Right cardiac atrium (tissue), 5 donors: ENCODE measurements at regions not wholly inside any gene's neighbourhood (a gene's known extent, or its start where the extent isn't known, plus 50 kb on each side); places are given as distances from the start of the nearest gene placed in this dataset.
A peak's percentile ranks its signal among the peaks of the same experiment; 100 is the strongest.

Experiments
- ATAC-seq, 2 donors: fragments of 200-7000 bp; cut with Tn5 transposase; one replicate each; pipeline versions ENCODE4 v1.8.0 to v1.9.1; 2020; ENCODE audit warnings: moderate library complexity in 2 of 2, mild to moderate bottlenecking in 1 of 2
- DNase-seq, 3 donors: peaks; one replicate each; pipeline ENCODE4 v3.0.0-alpha.2; 2020
- H3K27ac ChIP-seq: one replicate; pipeline ENCODE4 v1.5.1; 2013; ENCODE audit warnings: mild to moderate bottlenecking, low read length, control low read depth, moderate library complexity
- H3K27me3 ChIP-seq: one replicate; pipeline ENCODE4 v1.6.1; 2013; ENCODE audit not compliant: control insufficient read depth, insufficient read depth
- H3K4me1 ChIP-seq: one replicate; pipeline ENCODE4 v1.6.1; 2013; ENCODE audit warnings: low read length; ENCODE audit not compliant: control insufficient read depth, insufficient read depth
- H3K4me3 ChIP-seq: one replicate; pipeline ENCODE4 v1.5.1; 2013; ENCODE audit warnings: low read length, control low read depth
- H3K9me3 ChIP-seq: one replicate; pipeline ENCODE4 v1.6.1; 2013; ENCODE audit warnings: low read length; ENCODE audit not compliant: control insufficient read depth
- WGBS: extraction: QIAGEN DNeasy Blood & Tissue Kit; methylation state at CpG from one replicate; pipeline ENCODE4 v1.1.7; 2013; 5-methylcytosine and 5-hydroxymethylcytosine counted together
- intact Hi-C, 4 donors: fragments of 100-400 bp; cut with DNase I; formaldehyde crosslinking; loops; one replicate each; pipeline versions ENCODE4 v1.11.0 to v1.14.0; 2022 to 2023
- donor health status: healthy with polysubstance abuse.
- donor health status: DM: no; HTN: yes; CAD: no.
- donor health status: DM: no; HTN: no; CAD: no.
- donor health status: DM: no; HTN: yes; CAD: no; lungs with severe emphysema.
- donor health status: DM: yes; HTN: yes; CAD: no.

GRCh38 chr4:98758182-98758581 is 99.8 kb upstream of the TSPAN5 start:
- Histone ChIP-seq H3K27me3 (no peaks in the 10 kb centered on the region), H3K4me1 (no peaks in the 10 kb centered on the region), H3K27ac (no peak overlapping the region), H3K9me3 (no peaks in the 10 kb centered on the region), H3K4me3 (no peak overlapping the region)
- WGBS: 99% methylated on average over 1 of the region's 1 CpG
- ATAC-seq (no peak), DNase-seq (no peak)
- intact Hi-C loops: no loop called here

GRCh38 chr4:98754736-98755135 is 96.3 kb upstream of the TSPAN5 start:
- H3K4me3 ChIP-seq: no peak overlapping the region
- ATAC-seq: no peak
- no peak overlapping the region for H3K27ac ChIP-seq
- DNase-seq: no peak
- no peaks in the 10 kb centered on the region for H3K4me1 ChIP-seq
- no peaks in the 10 kb centered on the region for H3K27me3 ChIP-seq
- H3K9me3 ChIP-seq: no peaks in the 10 kb centered on the region
- intact Hi-C loops: no loop called here
- WGBS: 74% methylated on average over 1 of the region's 1 CpG

- ATAC-seq: no peak
- intact Hi-C loops: no loop called here
- Histone ChIP-seq H3K27ac (no peak overlapping the region), H3K4me3 (no peak overlapping the region), H3K9me3 (no peaks in the 10 kb centered on the region), H3K4me1 (no peaks in the 10 kb centered on the region), H3K27me3 (no peaks in the 10 kb centered on the region)
- DNase-seq: no peak
Observed at GRCh38 chr4:98749206-98749605, 90.8 kb upstream of the TSPAN5 start.

GRCh38 chr4:98748609-98749008 is 90.2 kb upstream of the TSPAN5 start:
- ATAC-seq (no peak), DNase-seq (no peak)
- intact Hi-C loops: no loop called here
- no peak overlapping the region for H3K27ac ChIP-seq
- 99% methylated on average over 2 of the region's 2 CpGs for WGBS
- no peak overlapping the region for H3K4me3 ChIP-seq
- H3K4me1 ChIP-seq: no peaks in the 10 kb centered on the region
- H3K9me3 ChIP-seq: no peaks in the 10 kb centered on the region
- H3K27me3 ChIP-seq: no peaks in the 10 kb centered on the region

GRCh38 chr4:98747393-98748091 is 89.1 kb upstream of the TSPAN5 start:
- Histone ChIP-seq H3K27ac (no peak overlapping the region), H3K9me3 (no peaks in the 10 kb centered on the region), H3K4me3 (no peak overlapping the region), H3K27me3 (no peaks in the 10 kb centered on the region), H3K4me1 (no peaks in the 10 kb centered on the region)
- 80% methylated on average over 7 of the region's 7 CpGs for WGBS
- intact Hi-C loops: no loop called here
- no peak for DNase-seq
- ATAC-seq: peak in 1 of 2 donors; percentile 83

GRCh38 chr4:98746936-98747335 is 88.5 kb upstream of the TSPAN5 start:
- ATAC-seq (no peak), DNase-seq (no peak)
- no peaks in the 10 kb centered on the region for H3K9me3 ChIP-seq
- H3K4me3 ChIP-seq: no peak overlapping the region
- H3K27ac ChIP-seq: no peak overlapping the region
- no peaks in the 10 kb centered on the region for H3K27me3 ChIP-seq
- H3K4me1 ChIP-seq: no peaks in the 10 kb centered on the region
- intact Hi-C loops: no loop called here
- WGBS: 89% methylated on average over 4 of the region's 4 CpGs

GRCh38 chr4:98746530-98746929 is 88.1 kb upstream of the TSPAN5 start:
- Histone ChIP-seq H3K4me1 (no peaks in the 10 kb centered on the region), H3K9me3 (no peaks in the 10 kb centered on the region), H3K4me3 (no peak overlapping the region), H3K27me3 (no peaks in the 10 kb centered on the region), H3K27ac (no peak overlapping the region)
- 43% methylated on average over 1 of the region's 1 CpG for WGBS
- intact Hi-C loops: no loop called here
- DNase-seq (no peak), ATAC-seq (no peak)

- Histone ChIP-seq H3K9me3 (no peaks in the 10 kb centered on the region), H3K4me1 (no peaks in the 10 kb centered on the region), H3K27me3 (no peaks in the 10 kb centered on the region), H3K4me3 (no peak overlapping the region), H3K27ac (no peak overlapping the region)
- ATAC-seq: no peak
- 66% methylated on average over 3 of the region's 3 CpGs for WGBS
- peak in 1 of 3 donors; percentile 49 for DNase-seq
- intact Hi-C loops: no loop called here
Observed at GRCh38 chr4:98745366-98745765, 87.0 kb upstream of the TSPAN5 start.

GRCh38 chr4:98744372-98745150 is 86.2 kb upstream of the TSPAN5 start:
- ATAC-seq (no peak), DNase-seq (no peak)
- Histone ChIP-seq H3K9me3 (no peaks in the 10 kb centered on the region), H3K27ac (no peak overlapping the region), H3K4me1 (no peaks in the 10 kb centered on the region), H3K27me3 (no peaks in the 10 kb centered on the region), H3K4me3 (no peak overlapping the region)
- WGBS: 85% methylated on average over 4 of the region's 4 CpGs
- intact Hi-C loops: no loop called here

GRCh38 chr4:98741952-98742351 is 83.5 kb upstream of the TSPAN5 start:
- no peaks in the 10 kb centered on the region for H3K27me3 ChIP-seq
- intact Hi-C loops: no loop called here
- WGBS: 85% methylated on average over 7 of the region's 7 CpGs
- H3K4me3 ChIP-seq: no peak overlapping the region
- H3K4me1 ChIP-seq: no peaks in the 10 kb centered on the region
- ATAC-seq (no peak), DNase-seq (no peak)
- no peak overlapping the region for H3K27ac ChIP-seq
- no peaks in the 10 kb centered on the region for H3K9me3 ChIP-seq

- no peaks in the 10 kb centered on the region for H3K4me1 ChIP-seq
- H3K27ac ChIP-seq: no peak overlapping the region
- DNase-seq (no peak), ATAC-seq (no peak)
- no peaks in the 10 kb centered on the region for H3K9me3 ChIP-seq
- H3K4me3 ChIP-seq: no peak overlapping the region
- intact Hi-C loops: no loop called here
- WGBS: 76% methylated on average over 6 of the region's 6 CpGs
- no peaks in the 10 kb centered on the region for H3K27me3 ChIP-seq
Observed at GRCh38 chr4:98739751-98740150, 81.3 kb upstream of the TSPAN5 start.
